Activated T-cell treated with anti-CD3 and anti-CD28 coated beads, Interleukin-2, amount 50 U/mL, for 72 hours (primary cell): ENCODE measurements at regions not wholly inside any gene's neighbourhood (a gene's known extent, or its start where the extent isn't known, plus 50 kb on each side); places are given as distances from the start of the nearest gene placed in this dataset.

Experiments
- ATAC-seq, 2 donors: fragments of 150-1000 bp; cut with Tn5 transposase; replicated peaks in 1 of 2; 2 replicates each; pipeline ENCODE4 v1.10.0; 2021; ENCODE audit warnings: moderate library complexity in 2 of 2, mild to moderate bottlenecking in 1 of 2
- DNase-seq, 2 donors: peaks; one replicate each; pipeline ENCODE4 v3.0.0; 2021 to 2022; ENCODE audit warnings: mixed read lengths in 1 of 2
- H3K27ac Mint-ChIP-seq: one replicate; pipeline ENCODE4 v1.8.0; 2022; ENCODE audit warnings: mild to moderate bottlenecking, moderate library complexity, mixed read lengths
- H3K27me3 Mint-ChIP-seq: one replicate; pipeline ENCODE4 v1.8.0; 2022; ENCODE audit warnings: low read depth, mixed read lengths
- H3K36me3 Mint-ChIP-seq, 2 donors: one replicate each; pipeline ENCODE4 v1.8.0; 2022; ENCODE audit warnings: mixed read lengths in 2 of 2, mild to moderate bottlenecking in 1 of 2; ENCODE audit not compliant: insufficient read depth in 2 of 2
- H3K4me1 Mint-ChIP-seq: one replicate; pipeline ENCODE4 v1.8.0; 2022; ENCODE audit warnings: low read depth, mixed read lengths
- H3K4me3 Mint-ChIP-seq, 2 donors: one replicate each; pipeline ENCODE4 v1.8.0; 2022; ENCODE audit warnings: mild to moderate bottlenecking in 2 of 2, mixed read lengths in 2 of 2, moderate library complexity in 2 of 2
- H3K9me3 Mint-ChIP-seq, 2 donors: one replicate each; pipeline ENCODE4 v1.8.0; 2022; ENCODE audit warnings: mixed read lengths in 2 of 2

GRCh38 chr21:27244352-27244751, 277.5 kb upstream of the ADAMTS5 start:
- Mint-ChIP-seq H3K27me3 (no peaks in the 10 kb centered on the region), H3K36me3 (no peaks in the 10 kb centered on the region), H3K27ac (no peak overlapping the region), H3K4me3 (no peak overlapping the region), H3K9me3 (peaks cover 4 to 5% of the 10 kb centered on the region in 2 donors), H3K4me1 (no peaks in the 10 kb centered on the region)
- DNase-seq = no peak
- ATAC-seq = no peak

GRCh38 chr21:27240839-27241238, 274.0 kb upstream of the ADAMTS5 start:
- ATAC-seq (no peak), DNase-seq (no peak)
- Mint-ChIP-seq H3K27ac (no peak overlapping the region), H3K4me1 (no peaks in the 10 kb centered on the region), H3K9me3 (peaks cover 0 to 4% of the 10 kb centered on the region in 2 donors), H3K4me3 (no peak overlapping the region), H3K27me3 (no peaks in the 10 kb centered on the region), H3K36me3 (no peaks in the 10 kb centered on the region)

GRCh38 chr21:27233514-27234115, 266.7 kb upstream of the ADAMTS5 start:
- Mint-ChIP-seq H3K4me1 (no peaks in the 10 kb centered on the region), H3K4me3 (no peak overlapping the region), H3K27me3 (no peaks in the 10 kb centered on the region), H3K9me3 (no peaks in the 10 kb centered on the region), H3K27ac (no peak overlapping the region), H3K36me3 (no peaks in the 10 kb centered on the region)
- no peak for ATAC-seq
- no peak for DNase-seq

GRCh38 chr21:27225940-27226339, 259.1 kb upstream of the ADAMTS5 start:
- no peaks in the 10 kb centered on the region for H3K36me3 Mint-ChIP-seq
- ATAC-seq (no peak), DNase-seq (no peak)
- H3K27me3 Mint-ChIP-seq = no peaks in the 10 kb centered on the region
- H3K9me3 Mint-ChIP-seq = peaks cover 0 to 7% of the 10 kb centered on the region in 2 donors
- no peak overlapping the region for H3K4me3 Mint-ChIP-seq
- H3K4me1 Mint-ChIP-seq = no peaks in the 10 kb centered on the region
- H3K27ac Mint-ChIP-seq = no peak overlapping the region

- H3K9me3 Mint-ChIP-seq = peaks cover 0 to 7% of the 10 kb centered on the region in 2 donors
- no peak overlapping the region for H3K27ac Mint-ChIP-seq
- H3K27me3 Mint-ChIP-seq = no peaks in the 10 kb centered on the region
- H3K4me3 Mint-ChIP-seq = no peak overlapping the region
- DNase-seq (no peak), ATAC-seq (no peak)
- H3K4me1 Mint-ChIP-seq = no peaks in the 10 kb centered on the region
- no peaks in the 10 kb centered on the region for H3K36me3 Mint-ChIP-seq
Observed at GRCh38 chr21:27225151-27225550, 258.3 kb upstream of the ADAMTS5 start.

- H3K4me3 Mint-ChIP-seq = no peak overlapping the region
- H3K27ac Mint-ChIP-seq = no peak overlapping the region
- H3K27me3 Mint-ChIP-seq = no peaks in the 10 kb centered on the region
- peaks cover 3 to 9% of the 10 kb centered on the region in 2 donors for H3K9me3 Mint-ChIP-seq
- H3K4me1 Mint-ChIP-seq = no peaks in the 10 kb centered on the region
- H3K36me3 Mint-ChIP-seq = no peaks in the 10 kb centered on the region
- DNase-seq (no peak), ATAC-seq (no peak)
Observed at GRCh38 chr21:27224169-27224568, 257.3 kb upstream of the ADAMTS5 start.

GRCh38 chr21:27221077-27221476, 254.2 kb upstream of the ADAMTS5 start:
- no peak for DNase-seq
- H3K9me3 Mint-ChIP-seq = peaks cover 9% of the 10 kb centered on the region in 2 donors
- H3K4me3 Mint-ChIP-seq = no peak overlapping the region
- ATAC-seq = no peak
- no peaks in the 10 kb centered on the region for H3K27me3 Mint-ChIP-seq
- H3K36me3 Mint-ChIP-seq = no peaks in the 10 kb centered on the region
- H3K4me1 Mint-ChIP-seq = no peaks in the 10 kb centered on the region
- no peak overlapping the region for H3K27ac Mint-ChIP-seq

GRCh38 chr21:27220416-27220815, 253.5 kb upstream of the ADAMTS5 start:
- Mint-ChIP-seq H3K4me1 (no peaks in the 10 kb centered on the region), H3K27me3 (no peaks in the 10 kb centered on the region), H3K4me3 (no peak overlapping the region), H3K27ac (no peak overlapping the region), H3K9me3 (peaks cover 9% of the 10 kb centered on the region in 2 donors), H3K36me3 (no peaks in the 10 kb centered on the region)
- ATAC-seq (no peak), DNase-seq (no peak)

- no peak for DNase-seq
- Mint-ChIP-seq H3K4me1 (no peaks in the 10 kb centered on the region), H3K4me3 (no peak overlapping the region), H3K27me3 (no peaks in the 10 kb centered on the region), H3K27ac (no peak overlapping the region), H3K9me3 (peaks cover 9% of the 10 kb centered on the region in 2 donors), H3K36me3 (no peaks in the 10 kb centered on the region)
- no peak for ATAC-seq
Observed at GRCh38 chr21:27219068-27219467, 252.2 kb upstream of the ADAMTS5 start.

- Mint-ChIP-seq H3K27ac (no peak overlapping the region), H3K36me3 (peaks cover 0 to 2% of the 10 kb centered on the region in 2 donors), H3K4me1 (no peaks in the 10 kb centered on the region), H3K4me3 (no peak overlapping the region), H3K27me3 (no peaks in the 10 kb centered on the region), H3K9me3 (peaks cover 3 to 5% of the 10 kb centered on the region in 2 donors)
- ATAC-seq = no peak
- no peak for DNase-seq
Observed at GRCh38 chr21:27213303-27213702, 246.4 kb upstream of the ADAMTS5 start.

GRCh38 chr21:27212441-27212840, 245.6 kb upstream of the ADAMTS5 start:
- Mint-ChIP-seq H3K27ac (no peak overlapping the region), H3K4me3 (no peak overlapping the region), H3K4me1 (no peaks in the 10 kb centered on the region), H3K9me3 (peaks cover 0 to 1% of the 10 kb centered on the region in 2 donors), H3K36me3 (peaks cover 0 to 2% of the 10 kb centered on the region in 2 donors), H3K27me3 (no peaks in the 10 kb centered on the region)
- no peak for DNase-seq
- no peak for ATAC-seq

GRCh38 chr21:27209546-27209945, 242.7 kb upstream of the ADAMTS5 start:
- H3K27me3 Mint-ChIP-seq = no peaks in the 10 kb centered on the region
- H3K27ac Mint-ChIP-seq = no peak overlapping the region
- peaks cover 1 to 2% of the 10 kb centered on the region in 2 donors for H3K9me3 Mint-ChIP-seq
- H3K36me3 Mint-ChIP-seq = peaks cover 0 to 2% of the 10 kb centered on the region in 2 donors
- no peaks in the 10 kb centered on the region for H3K4me1 Mint-ChIP-seq
- DNase-seq = no peak
- no peak for ATAC-seq
- H3K4me3 Mint-ChIP-seq = no peak overlapping the region

GRCh38 chr21:27206368-27206982, 239.6 kb upstream of the ADAMTS5 start:
- no peak overlapping the region for H3K27ac Mint-ChIP-seq
- no peaks in the 10 kb centered on the region for H3K27me3 Mint-ChIP-seq
- H3K9me3 Mint-ChIP-seq = peaks cover 1 to 6% of the 10 kb centered on the region in 2 donors
- H3K4me3 Mint-ChIP-seq = no peak overlapping the region
- no peak for DNase-seq
- H3K36me3 Mint-ChIP-seq = peaks cover 0 to 2% of the 10 kb centered on the region in 2 donors
- no peak for ATAC-seq
- no peaks in the 10 kb centered on the region for H3K4me1 Mint-ChIP-seq

- H3K27ac Mint-ChIP-seq = no peak overlapping the region
- H3K27me3 Mint-ChIP-seq = no peaks in the 10 kb centered on the region
- H3K4me1 Mint-ChIP-seq = no peaks in the 10 kb centered on the region
- DNase-seq = no peak
- H3K4me3 Mint-ChIP-seq = no peak overlapping the region
- H3K36me3 Mint-ChIP-seq = no peaks in the 10 kb centered on the region
- peaks cover 6% of the 10 kb centered on the region in 2 donors for H3K9me3 Mint-ChIP-seq
- no peak for ATAC-seq
Observed at GRCh38 chr21:27202301-27202700, 235.4 kb upstream of the ADAMTS5 start.
